CD14-positive monocyte (primary cell): ENCODE measurements at regions not wholly inside any gene's neighbourhood (a gene's known extent, or its start where the extent isn't known, plus 50 kb on each side); places are given as distances from the start of the nearest gene placed in this dataset.
A peak's percentile ranks its signal among the peaks of the same experiment; 100 is the strongest.

Source experiments
- DNase-seq, 3 donors: peaks; one replicate each; pipeline ENCODE4 v3.0.0-alpha.2; 2011 to 2022
- H2AFZ ChIP-seq: 2 replicates; pipeline ENCODE4 v1.6.0; 2012; ENCODE audit warnings: mild to moderate bottlenecking, low read depth, low read length, inconsistent platforms; ENCODE audit not compliant: insufficient read depth, poor library complexity, severe bottlenecking
- H3K27ac ChIP-seq, 2 donors: 1 replicate in 1 of 2; 2 replicates in 1 of 2; pipeline ENCODE4 v1.5.1; 2012 to 2013; ENCODE audit warnings: low read length in 2 of 2, control low read depth in 1 of 2, inconsistent platforms in 1 of 2, low read depth in 1 of 2, mild to moderate bottlenecking in 1 of 2
- H3K27me3 ChIP-seq, 2 donors: one replicate each; pipeline versions ENCODE4 v1.6.0 to v1.6.1; 2011 to 2013; ENCODE audit warnings: low read length in 2 of 2; ENCODE audit not compliant: control insufficient read depth in 2 of 2, insufficient read depth in 2 of 2
- H3K36me3 ChIP-seq, 2 donors: replicated peaks in 1 of 2; 1 replicate in 1 of 2; 2 replicates in 1 of 2; pipeline versions ENCODE4 v1.5.1 to v1.6.1; 2012 to 2013; ENCODE audit warnings: low read length in 2 of 2, control low read depth in 1 of 2, inconsistent platforms in 1 of 2, mild to moderate bottlenecking in 1 of 2; ENCODE audit not compliant: insufficient read depth in 2 of 2, control insufficient read depth in 1 of 2
- H3K4me1 ChIP-seq, 2 donors: 1 replicate in 1 of 2; 2 replicates in 1 of 2; pipeline versions ENCODE4 v1.5.1 to v1.6.1; 2012 to 2013; ENCODE audit warnings: low read length in 2 of 2, control low read depth in 1 of 2, inconsistent platforms in 1 of 2, mild to moderate bottlenecking in 1 of 2, moderate library complexity in 1 of 2; ENCODE audit not compliant: insufficient read depth in 2 of 2, control insufficient read depth in 1 of 2
- H3K4me2 ChIP-seq: replicated peaks from 2 replicates; pipeline ENCODE3; 2012; ENCODE audit warnings: low read length, moderate library complexity, mild to moderate bottlenecking; ENCODE audit not compliant: poor library complexity, severe bottlenecking; ENCODE audit errors: extremely low read depth
- H3K4me3 ChIP-seq, 3 experiments: fragments of 200-600 bp in 1 of 3; sonication (generic) in 1 of 3; replicated peaks in 1 of 3; 1 replicate in 2 of 3; 2 replicates in 1 of 3; pipeline ENCODE4 v1.5.1; 2011 to 2013; ENCODE audit warnings: low read length in 3 of 3, mild to moderate bottlenecking in 3 of 3, control low read depth in 2 of 3, low read depth in 2 of 3, inconsistent platforms in 1 of 3, moderate library complexity in 1 of 3
- H3K79me2 ChIP-seq: 2 replicates; pipeline ENCODE4 v1.6.0; 2012; ENCODE audit warnings: mild to moderate bottlenecking, control low read depth, inconsistent platforms, low read length, moderate library complexity; ENCODE audit not compliant: insufficient read depth
- H3K9ac ChIP-seq: 2 replicates; pipeline ENCODE4 v1.6.0; 2017; ENCODE audit warnings: low read length, mild to moderate bottlenecking; ENCODE audit not compliant: insufficient read depth, poor library complexity, severe bottlenecking
- H3K9me3 ChIP-seq, 2 donors: replicated peaks in 1 of 2; 1 replicate in 1 of 2; 2 replicates in 1 of 2; pipeline versions ENCODE4 v1.5.1 to v1.6.1; 2012 to 2013; ENCODE audit warnings: low read length in 2 of 2, control low read depth in 1 of 2; ENCODE audit not compliant: control insufficient read depth in 1 of 2, insufficient read depth in 1 of 2
- H4K20me1 ChIP-seq: 2 replicates; pipeline ENCODE4 v1.6.0; 2012; ENCODE audit warnings: mild to moderate bottlenecking, low read length, control low read depth, moderate library complexity; ENCODE audit not compliant: insufficient read depth
- H3K27ac Mint-ChIP-seq, 7 donors: one replicate each; pipeline ENCODE4 v1.8.0; 2020; ENCODE audit warnings: mild to moderate bottlenecking in 7 of 7, mixed read lengths in 7 of 7, moderate library complexity in 6 of 7, inconsistent platforms in 2 of 7
- H3K27me3 Mint-ChIP-seq, 3 donors: one replicate each; pipeline ENCODE4 v1.8.0; 2021 to 2022; ENCODE audit warnings: low read depth in 3 of 3, mild to moderate bottlenecking in 3 of 3, mixed read lengths in 3 of 3, moderate library complexity in 3 of 3, inconsistent platforms in 1 of 3
- H3K36me3 Mint-ChIP-seq, 2 donors: one replicate each; pipeline ENCODE4 v1.8.0; 2020; ENCODE audit warnings: mixed read lengths in 2 of 2, inconsistent platforms in 1 of 2, mild to moderate bottlenecking in 1 of 2
- H3K4me1 Mint-ChIP-seq: one replicate; pipeline ENCODE4 v1.8.0; 2020; ENCODE audit warnings: mild to moderate bottlenecking, mixed read lengths
- H3K4me3 Mint-ChIP-seq, 2 donors: one replicate each; pipeline ENCODE4 v1.8.0; 2020; ENCODE audit warnings: mild to moderate bottlenecking in 2 of 2, mixed read lengths in 2 of 2, moderate library complexity in 1 of 2
- H3K9me3 Mint-ChIP-seq, 7 donors: one replicate each; pipeline ENCODE4 v1.8.0; 2020 to 2022; ENCODE audit warnings: mixed read lengths in 7 of 7, mild to moderate bottlenecking in 6 of 7, moderate library complexity in 6 of 7, inconsistent platforms in 2 of 7
- CTCF ChIP-seq: fragments of 200-600 bp; IDR thresholded peaks from one replicate; pipeline ENCODE4 v1.8.0; 2022; ENCODE audit warnings: antibody characterized with exemption, mild to moderate bottlenecking
- WGBS: methylation state at CpG from one replicate; pipeline ENCODE4 v1.1.5; 2013; ENCODE audit warnings: missing lambda C conversion rate; ENCODE audit not compliant: insufficient coverage; 5-methylcytosine and 5-hydroxymethylcytosine counted together
- intact Hi-C, 2 donors: fragments of 100-400 bp; cut with micrococcal nuclease; formaldehyde crosslinking; loops; one replicate each; pipeline versions ENCODE4 v1.15.0 to v1.15.1; 2023

DNA sequence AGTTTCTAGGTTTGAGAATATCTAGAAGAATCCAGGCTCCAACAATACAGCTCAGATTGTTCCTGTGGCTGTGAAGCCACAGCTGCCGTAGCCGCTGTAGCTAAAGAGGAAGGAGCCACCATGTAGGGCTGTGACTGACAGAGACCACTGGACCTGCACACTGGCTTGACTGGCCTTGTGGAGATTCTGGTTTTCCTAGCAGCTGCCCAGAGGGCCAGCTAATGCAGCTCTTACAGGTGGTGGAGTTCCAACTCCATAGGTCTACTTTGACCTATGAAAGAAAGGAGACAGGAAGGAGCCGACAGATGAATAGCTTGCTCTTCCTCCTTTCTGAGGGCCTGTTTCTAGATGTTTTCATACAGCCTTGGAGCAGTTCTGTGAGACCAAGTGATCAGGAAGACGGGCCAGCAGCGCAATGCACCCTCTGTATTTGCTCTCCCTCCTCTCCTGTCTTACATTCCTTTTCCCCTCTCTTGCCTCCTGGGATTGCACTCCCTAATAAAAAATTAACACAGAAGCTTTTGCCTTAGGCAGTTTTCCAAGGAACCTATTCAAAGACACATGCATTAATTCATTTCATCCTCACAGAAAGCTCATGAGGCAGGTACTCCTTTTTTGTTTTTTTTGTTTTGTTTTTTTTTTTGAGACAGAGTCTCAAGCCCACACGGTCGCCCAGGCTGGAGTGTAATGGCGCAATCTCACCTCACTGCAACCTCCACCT, 51.8 kb upstream of the MYB start:
- no peaks in the 10 kb centered on the region for H3K9me3 Mint-ChIP-seq
- intact Hi-C loops: no loop called here
- H3K27ac ChIP-seq: no peak overlapping the region
- peak overlapping the region; percentile 85 for H2AFZ ChIP-seq
- peaks cover 8 to 14% of the 10 kb centered on the region in 2 donors for H3K4me1 ChIP-seq
- 10% methylated on average over 4 of the region's 8 CpGs for WGBS
- no peak for TF ChIP-seq CTCF
- H3K4me2 ChIP-seq: peak overlapping the region; percentile 63
- peak overlapping the region; percentile 57 to 82 for H3K4me3 Mint-ChIP-seq
- peak overlapping the region in 3 of 7 donors; percentile 31 to 71 (median 64) for H3K27ac Mint-ChIP-seq
- H3K4me3 ChIP-seq: peak overlapping the region in 1 of 3 experiments; percentile 46
- H3K36me3 Mint-ChIP-seq: no peaks in the 10 kb centered on the region
- H3K4me1 Mint-ChIP-seq: peaks cover 19% of the 10 kb centered on the region
- H3K27me3 Mint-ChIP-seq: peaks cover 0 to 3% (median 2%) of the 10 kb centered on the region in 3 donors
- no peaks in the 10 kb centered on the region for H3K79me2 ChIP-seq
- no peaks in the 10 kb centered on the region for H3K9me3 ChIP-seq
- H3K27me3 ChIP-seq: no peaks in the 10 kb centered on the region
- H4K20me1 ChIP-seq: no peaks in the 10 kb centered on the region
- H3K36me3 ChIP-seq: no peaks in the 10 kb centered on the region
- DNase-seq: peak in 2 of 3 donors; percentile 18 to 31
- H3K9ac ChIP-seq: peak overlapping the region; percentile 9

- no peaks in the 10 kb centered on the region for H3K36me3 ChIP-seq
- TF ChIP-seq CTCF: no peak
- intact Hi-C loops: no loop called here
- peak overlapping the region in 3 of 7 donors; percentile 17 to 52 (median 35) for H3K27ac Mint-ChIP-seq
- H3K4me3 ChIP-seq: no peak overlapping the region
- no peaks in the 10 kb centered on the region for H3K79me2 ChIP-seq
- H3K27ac ChIP-seq: no peak overlapping the region
- no peaks in the 10 kb centered on the region for H3K9me3 ChIP-seq
- H3K4me1 Mint-ChIP-seq: peaks cover 19% of the 10 kb centered on the region
- H3K9ac ChIP-seq: no peak overlapping the region
- no peak for DNase-seq
- peak overlapping the region; percentile 49 to 56 for H3K4me3 Mint-ChIP-seq
- H3K4me2 ChIP-seq: peak overlapping the region; percentile 63
- H3K27me3 Mint-ChIP-seq: peaks cover 0 to 3% (median 2%) of the 10 kb centered on the region in 3 donors
- H3K36me3 Mint-ChIP-seq: no peaks in the 10 kb centered on the region
- no CpG with 5 or more reads among the region's 4 CpGs for WGBS
- peaks cover 8 to 14% of the 10 kb centered on the region in 2 donors for H3K4me1 ChIP-seq
- H4K20me1 ChIP-seq: no peaks in the 10 kb centered on the region
- H3K9me3 Mint-ChIP-seq: no peaks in the 10 kb centered on the region
- H3K27me3 ChIP-seq: no peaks in the 10 kb centered on the region
- peak overlapping the region; percentile 85 for H2AFZ ChIP-seq
These were observed 52.7 kb upstream of the MYB start for GRCh38 chr6:135128268-135128914.
